BJ (cell line): ENCODE measurements at regions not wholly inside any gene's neighbourhood (a gene's known extent, or its start where the extent isn't known, plus 50 kb on each side); places are given as distances from the start of the nearest gene placed in this dataset.

Experiments used
- CTCF ChIA-PET: fragments of 350-600 bp; formaldehyde crosslinking; extraction: SDS; loops from one replicate; lab custom pipeline; 2021; ENCODE audit warnings: antibody characterized with exemption, inconsistent platforms; lab: Yijun Ruan, JAX
- POLR2A ChIA-PET: fragments of 300-600 bp; sonication (Branson Sonifier 250); formaldehyde crosslinking; extraction: SDS; loops from one replicate; lab custom pipeline; 2021; ENCODE audit warnings: antibody characterized with exemption; lab: Charles Lee
- DNase-seq: peaks from one replicate; pipeline ENCODE4 v3.0.0-alpha.2; 2011; ENCODE audit warnings: low read depth
- H3K27me3 ChIP-seq: 2 replicates; pipeline ENCODE4 v1.6.0; 2011; ENCODE audit warnings: low read length; ENCODE audit not compliant: control insufficient read depth, insufficient read depth
- H3K36me3 ChIP-seq: 2 replicates; pipeline ENCODE4 v1.5.1; 2011; ENCODE audit warnings: low read length; ENCODE audit not compliant: control insufficient read depth, insufficient read depth
- H3K4me3 ChIP-seq: 2 replicates; pipeline ENCODE4 v1.5.1; 2011; ENCODE audit warnings: low read depth, mild to moderate bottlenecking, control low read depth, low read length
- CTCF ChIP-seq: IDR thresholded peaks from 2 replicates; pipeline ENCODE4 v1.5.1; 2011; ENCODE audit warnings: low read depth, mild to moderate bottlenecking, control low read depth, inconsistent platforms, low read length, moderate library complexity; ENCODE audit not compliant: insufficient read depth

- no peak for TF ChIP-seq CTCF
- POLR2A ChIA-PET: no interaction called here
- Histone ChIP-seq H3K36me3 (no peaks in the 10 kb centered on the region), H3K27me3 (no peaks in the 10 kb centered on the region), H3K4me3 (no peak overlapping the region)
- CTCF ChIA-PET: no interaction called here
- no peak for DNase-seq
Measured at GRCh38 chr1:221944247-221944870, 202.5 kb upstream of the DUSP10 start.

DNA sequence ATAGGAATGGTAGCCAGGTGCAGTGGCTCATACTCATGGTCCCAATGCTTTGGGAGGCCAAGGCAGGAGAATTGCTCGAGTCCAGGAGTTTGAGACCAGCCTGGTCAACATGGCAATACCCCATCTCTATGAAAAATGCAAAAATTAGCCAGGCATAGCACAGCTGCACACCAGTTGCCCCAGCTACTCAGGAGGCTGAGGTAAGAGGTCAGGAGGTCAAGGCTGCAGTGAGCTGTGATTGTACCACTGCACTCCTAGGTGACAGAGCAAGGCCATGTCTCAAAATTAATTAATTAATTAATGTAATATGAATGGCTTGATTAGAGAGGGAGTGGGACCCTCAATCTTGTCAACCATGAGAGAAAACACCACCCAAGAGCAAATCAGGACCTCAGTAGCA lies 198.7 kb upstream of the DUSP10 start:
- ChIA-PET CTCF (no interaction called here), POLR2A (no interaction called here)
- Histone ChIP-seq H3K4me3 (no peak overlapping the region), H3K36me3 (no peaks in the 10 kb centered on the region), H3K27me3 (no peaks in the 10 kb centered on the region)
- DNase-seq: no peak
- no peak for TF ChIP-seq CTCF

DNA sequence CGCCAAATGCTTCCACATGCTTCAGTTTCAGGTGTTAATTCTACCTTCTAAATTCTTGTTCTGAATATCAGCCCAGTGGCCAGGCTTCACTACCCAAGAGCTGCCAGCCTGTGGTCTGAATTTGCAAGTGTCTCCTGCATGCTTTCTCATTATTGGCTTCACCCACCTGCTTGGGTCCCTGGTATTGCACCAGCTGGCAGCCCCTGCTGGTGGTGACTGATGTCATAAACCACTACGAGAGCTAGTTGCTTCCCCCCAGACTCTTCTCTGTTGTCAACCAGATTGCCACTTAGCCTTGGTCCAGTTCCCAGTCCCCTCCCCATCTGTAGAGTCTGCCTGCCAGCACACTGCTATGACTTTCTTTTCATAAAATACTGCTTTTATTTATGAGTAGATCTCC lies 197.7 kb upstream of the DUSP10 start:
- H3K36me3 ChIP-seq: no peaks in the 10 kb centered on the region
- no peak for TF ChIP-seq CTCF
- no peak overlapping the region for H3K4me3 ChIP-seq
- ChIA-PET POLR2A (no interaction called here), CTCF (no interaction called here)
- DNase-seq: no peak
- no peaks in the 10 kb centered on the region for H3K27me3 ChIP-seq

DNA sequence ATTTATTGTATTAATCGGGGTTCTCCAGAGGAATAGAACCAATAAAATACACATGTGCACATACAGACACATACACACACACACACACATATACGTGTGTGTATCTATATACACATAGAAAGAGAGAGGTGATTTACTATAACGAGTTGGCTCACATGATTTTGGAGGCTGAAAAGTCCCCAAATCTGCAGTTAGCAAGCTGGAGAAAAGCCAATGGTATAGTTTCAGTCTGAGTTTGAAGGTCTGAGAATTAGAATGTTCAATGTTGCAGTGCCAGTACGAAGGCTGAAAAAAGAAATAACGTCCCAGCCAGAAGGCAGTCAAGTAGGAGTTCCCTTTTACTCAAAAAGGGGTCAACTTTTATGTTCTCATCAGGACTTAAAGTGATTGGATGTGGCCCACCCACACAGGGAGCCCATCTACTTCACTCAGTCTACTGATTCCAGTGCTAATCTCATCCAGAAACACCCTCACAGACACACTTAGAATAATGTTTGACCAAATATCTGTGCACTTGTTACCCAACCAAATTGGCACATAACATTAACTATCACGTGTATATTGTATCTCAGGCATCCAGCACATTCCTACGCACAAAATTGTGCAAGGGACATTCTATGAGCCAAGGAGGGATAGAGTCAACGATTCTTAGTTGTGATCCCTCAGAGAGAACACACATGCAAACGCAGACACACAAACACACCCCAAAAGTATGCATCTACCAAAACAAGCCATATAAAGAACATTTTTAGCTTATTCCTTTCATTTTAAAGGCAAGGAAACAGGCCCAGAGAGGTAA lies 195.5 kb upstream of the DUSP10 start:
- POLR2A ChIA-PET: no interaction called here
- no peak for DNase-seq
- no peaks in the 10 kb centered on the region for H3K36me3 ChIP-seq
- no peaks in the 10 kb centered on the region for H3K27me3 ChIP-seq
- H3K4me3 ChIP-seq: no peak overlapping the region
- CTCF ChIA-PET: no interaction called here
- TF ChIP-seq CTCF: no peak

GRCh38 chr1:221933814-221934213 lies 191.9 kb upstream of the DUSP10 start:
- ChIA-PET CTCF (no interaction called here), POLR2A (no interaction called here)
- TF ChIP-seq CTCF: no peak
- no peak for DNase-seq
- Histone ChIP-seq H3K4me3 (no peak overlapping the region), H3K27me3 (no peaks in the 10 kb centered on the region), H3K36me3 (no peaks in the 10 kb centered on the region)
